ENCODE measurements at regions not wholly inside any gene's neighbourhood (a gene's known extent, or its start where the extent isn't known, plus 50 kb on each side); places are given as distances from the start of the nearest gene placed in this dataset.
"Not testable (repeated sequence)": the region's sequence is repeated elsewhere in the genome, so short reads cannot be mapped to it uniquely, and the experiment has no call there.

GRCh38 chr7:26089469-26089868 lies 62.5 kb upstream of the NFE2L3 start:
- DNase-seq (ENCODE audit: low spot score), result not testable (repeated sequence)

- peak; percentile 49 for DNase-seq (ENCODE audit: low spot score)
Measured at GRCh38 chr7:26090927-26091519, 61.0 kb upstream of the NFE2L3 start.

GRCh38 chr7:26091933-26092332 lies 60.1 kb upstream of the NFE2L3 start:
- no peak for DNase-seq (ENCODE audit: low spot score)

GRCh38 chr7:26093023-26093422 lies 59.0 kb upstream of the NFE2L3 start:
- no peak for DNase-seq (ENCODE audit: low spot score)

GRCh38 chr7:26096136-26096535 lies 55.9 kb upstream of the NFE2L3 start:
- DNase-seq (ENCODE audit: low spot score), result no peak

GRCh38 chr7:26097837-26098668 lies 53.9 kb upstream of the NFE2L3 start:
- no peak for DNase-seq (ENCODE audit: low spot score)

GRCh38 chr7:26099236-26099635 lies 52.8 kb upstream of the NFE2L3 start:
- DNase-seq (ENCODE audit: low spot score), result no peak

- no peak for DNase-seq (ENCODE audit: low spot score)
Measured at GRCh38 chr7:26100406-26101339, 51.3 kb upstream of the NFE2L3 start.

- no peak for DNase-seq (ENCODE audit: low spot score)
Measured at GRCh38 chr7:26101361-26102151, 50.4 kb upstream of the NFE2L3 start.

GRCh38 chr7:26102176-26102575 lies 49.8 kb upstream of the NFE2L3 start:
- no peak for DNase-seq (ENCODE audit: low spot score)
